Trophoblast cell (in vitro differentiated cells and primary cell): ENCODE measurements at regions not wholly inside any gene's neighbourhood (a gene's known extent, or its start where the extent isn't known, plus 50 kb on each side); places are given as distances from the start of the nearest gene placed in this dataset.
A peak's percentile ranks its signal among the peaks of the same experiment; 100 is the strongest.

Source experiments
- DNase-seq, 2 donors: peaks; one replicate each; pipeline ENCODE4 v3.0.0-alpha.2; 2016
- H2AFZ ChIP-seq: 2 replicates; pipeline ENCODE4 v1.6.1; 2013; ENCODE audit warnings: low read length, moderate library complexity, mild to moderate bottlenecking; ENCODE audit not compliant: insufficient read depth, poor library complexity
- H2AK5ac ChIP-seq: 2 replicates; pipeline ENCODE4 v1.6.1; 2013; ENCODE audit warnings: mild to moderate bottlenecking, low read length
- H2BK120ac ChIP-seq: 2 replicates; pipeline ENCODE4 v1.6.1; 2013; ENCODE audit warnings: low read length, mild to moderate bottlenecking, moderate library complexity; ENCODE audit not compliant: insufficient read depth, poor library complexity
- H2BK12ac ChIP-seq: 2 replicates; pipeline ENCODE4 v1.6.1; 2013; ENCODE audit warnings: mild to moderate bottlenecking, low read length, moderate library complexity
- H2BK5ac ChIP-seq: 2 replicates; pipeline ENCODE4 v1.6.1; 2013; ENCODE audit warnings: low read length, low read depth, moderate library complexity, mild to moderate bottlenecking; ENCODE audit not compliant: poor library complexity
- H3K14ac ChIP-seq: 2 replicates; pipeline ENCODE4 v1.6.1; 2013; ENCODE audit warnings: mild to moderate bottlenecking, low read length
- H3K18ac ChIP-seq: 2 replicates; pipeline ENCODE4 v1.6.1; 2013; ENCODE audit warnings: mild to moderate bottlenecking, low read length
- H3K23ac ChIP-seq: 2 replicates; pipeline ENCODE4 v1.6.1; 2013; ENCODE audit warnings: low read length
- H3K27ac ChIP-seq: 2 replicates; pipeline ENCODE4 v1.5.1; 2013; ENCODE audit warnings: low read depth, mild to moderate bottlenecking, inconsistent platforms, low read length, moderate library complexity
- H3K27me3 ChIP-seq: 2 replicates; pipeline ENCODE4 v1.6.1; 2013; ENCODE audit warnings: inconsistent platforms, mild to moderate bottlenecking, low read length, moderate library complexity; ENCODE audit not compliant: insufficient read depth
- H3K36me3 ChIP-seq, 2 experiments: 1 replicate in 1 of 2; 2 replicates in 1 of 2; pipeline ENCODE4 v1.6.1; 2013; ENCODE audit warnings: low read length in 2 of 2, mild to moderate bottlenecking in 2 of 2, moderate library complexity in 1 of 2; ENCODE audit not compliant: insufficient read depth in 2 of 2, control insufficient read depth in 1 of 2
- H3K4ac ChIP-seq: 2 replicates; pipeline ENCODE4 v1.6.1; 2013; ENCODE audit warnings: low read depth, mild to moderate bottlenecking, low read length, moderate library complexity
- H3K4me1 ChIP-seq, 2 experiments: 1 replicate in 1 of 2; 2 replicates in 1 of 2; pipeline ENCODE4 v1.6.1; 2013; ENCODE audit warnings: low read length in 2 of 2, mild to moderate bottlenecking in 2 of 2, moderate library complexity in 1 of 2; ENCODE audit not compliant: insufficient read depth in 2 of 2, control insufficient read depth in 1 of 2
- H3K4me2 ChIP-seq: 2 replicates; pipeline ENCODE4 v1.6.1; 2013; ENCODE audit warnings: inconsistent platforms, mild to moderate bottlenecking, low read length, moderate library complexity
- H3K4me3 ChIP-seq: 2 replicates; pipeline ENCODE4 v1.5.1; 2013; ENCODE audit warnings: mild to moderate bottlenecking, low read depth, low read length, inconsistent platforms
- H3K79me1 ChIP-seq: one replicate; pipeline ENCODE4 v1.6.1; 2013; ENCODE audit warnings: low read length
- H3K79me2 ChIP-seq: 2 replicates; pipeline ENCODE4 v1.6.1; 2013; ENCODE audit warnings: low read length, mild to moderate bottlenecking; ENCODE audit not compliant: control insufficient read depth, insufficient read depth, poor library complexity
- H3K9ac ChIP-seq: 2 replicates; pipeline ENCODE4 v1.6.1; 2013; ENCODE audit warnings: mild to moderate bottlenecking, low read length
- H3K9me3 ChIP-seq: 2 replicates; pipeline ENCODE4 v1.6.1; 2013; ENCODE audit warnings: low read depth, mild to moderate bottlenecking, control low read depth, inconsistent platforms, low read length; ENCODE audit not compliant: insufficient read depth
- H4K12ac ChIP-seq: 2 replicates; pipeline ENCODE4 v1.6.1; 2013; ENCODE audit warnings: low read depth, mild to moderate bottlenecking, low read length, moderate library complexity
- H4K8ac ChIP-seq: 2 replicates; pipeline ENCODE4 v1.6.1; 2013; ENCODE audit warnings: low read depth, mild to moderate bottlenecking, low read length, moderate library complexity
- H4K91ac ChIP-seq: one replicate; pipeline ENCODE4 v1.6.1; 2013; ENCODE audit warnings: low read depth, mild to moderate bottlenecking, low read length, moderate library complexity
- WGBS: extraction: QIAGEN DNeasy Blood & Tissue Kit; methylation state at CpG from one replicate; pipeline ENCODE4 v1.1.7; 2013; ENCODE audit warnings: missing lambda C conversion rate; ENCODE audit not compliant: insufficient read length, insufficient coverage; ENCODE audit errors: extremely low coverage; 5-methylcytosine and 5-hydroxymethylcytosine counted together

GRCh38 chr1:244953901-244954300 is 89.6 kb upstream of the HNRNPU start:
- no peak overlapping the region for H2AFZ ChIP-seq
- H3K79me1 ChIP-seq, result no peaks in the 10 kb centered on the region
- H3K27ac ChIP-seq, result no peak overlapping the region
- H3K18ac ChIP-seq, result no peak overlapping the region
- no peak overlapping the region for H4K91ac ChIP-seq
- WGBS, result no CpG with 5 or more reads among the region's 4 CpGs
- H2AK5ac ChIP-seq, result no peak overlapping the region
- H3K4me3 ChIP-seq, result no peak overlapping the region
- no peak overlapping the region for H2BK5ac ChIP-seq
- no peak overlapping the region for H4K8ac ChIP-seq
- no peak overlapping the region for H2BK12ac ChIP-seq
- H3K14ac ChIP-seq, result no peak overlapping the region
- no peaks in the 10 kb centered on the region for H3K4me1 ChIP-seq
- no peak for DNase-seq
- no peak overlapping the region for H2BK120ac ChIP-seq
- H3K9me3 ChIP-seq, result no peaks in the 10 kb centered on the region
- H3K23ac ChIP-seq, result no peak overlapping the region
- no peaks in the 10 kb centered on the region for H3K36me3 ChIP-seq
- H4K12ac ChIP-seq, result no peak overlapping the region
- no peak overlapping the region for H3K4me2 ChIP-seq
- no peaks in the 10 kb centered on the region for H3K79me2 ChIP-seq
- no peak overlapping the region for H3K4ac ChIP-seq
- H3K9ac ChIP-seq, result no peak overlapping the region
- H3K27me3 ChIP-seq, result no peaks in the 10 kb centered on the region

- Histone ChIP-seq H3K4me3 (no peak overlapping the region), H3K4me1 (no peaks in the 10 kb centered on the region), H4K8ac (no peak overlapping the region), H3K79me2 (no peaks in the 10 kb centered on the region), H3K4ac (no peak overlapping the region), H3K18ac (no peak overlapping the region), H2BK12ac (no peak overlapping the region), H2AK5ac (no peak overlapping the region), H3K4me2 (no peak overlapping the region), H4K91ac (no peak overlapping the region), H2BK120ac (no peak overlapping the region), H2AFZ (no peak overlapping the region), H3K36me3 (no peaks in the 10 kb centered on the region), H3K27me3 (no peaks in the 10 kb centered on the region), H2BK5ac (no peak overlapping the region), H3K27ac (no peak overlapping the region), H3K9me3 (no peaks in the 10 kb centered on the region), H3K14ac (no peak overlapping the region), H3K23ac (no peak overlapping the region), H3K79me1 (no peaks in the 10 kb centered on the region), H3K9ac (no peak overlapping the region), H4K12ac (no peak overlapping the region)
- WGBS, result no CpG with 5 or more reads among the region's 8 CpGs
- peak; percentile 67 to 84 for DNase-seq
Observed at GRCh38 chr1:244952940-244953339, 88.6 kb upstream of the HNRNPU start.

GRCh38 chr1:244952280-244952933 is 88.1 kb upstream of the HNRNPU start:
- Histone ChIP-seq H3K14ac (no peak overlapping the region), H3K79me1 (no peaks in the 10 kb centered on the region), H4K8ac (no peak overlapping the region), H3K36me3 (no peaks in the 10 kb centered on the region), H3K4me1 (no peaks in the 10 kb centered on the region), H2AFZ (no peak overlapping the region), H3K27me3 (no peaks in the 10 kb centered on the region), H2BK12ac (no peak overlapping the region), H3K23ac (no peak overlapping the region), H3K9me3 (no peaks in the 10 kb centered on the region), H3K4me3 (no peak overlapping the region), H2AK5ac (no peak overlapping the region), H2BK5ac (no peak overlapping the region), H3K79me2 (no peaks in the 10 kb centered on the region), H3K27ac (no peak overlapping the region), H2BK120ac (no peak overlapping the region), H4K91ac (no peak overlapping the region), H3K4ac (no peak overlapping the region), H3K9ac (no peak overlapping the region), H3K4me2 (no peak overlapping the region), H4K12ac (no peak overlapping the region), H3K18ac (no peak overlapping the region)
- DNase-seq, result no peak
- WGBS, result no CpG with 5 or more reads among the region's 5 CpGs

- Histone ChIP-seq H3K36me3 (no peaks in the 10 kb centered on the region), H2AK5ac (no peak overlapping the region), H4K8ac (no peak overlapping the region), H3K14ac (no peak overlapping the region), H2BK12ac (no peak overlapping the region), H4K91ac (no peak overlapping the region), H2BK120ac (no peak overlapping the region), H3K18ac (no peak overlapping the region), H3K27me3 (no peaks in the 10 kb centered on the region), H3K4me2 (no peak overlapping the region), H3K27ac (no peak overlapping the region), H3K9me3 (no peaks in the 10 kb centered on the region), H2AFZ (no peak overlapping the region), H3K4me3 (no peak overlapping the region), H2BK5ac (no peak overlapping the region), H3K4me1 (no peaks in the 10 kb centered on the region), H3K23ac (no peak overlapping the region), H4K12ac (no peak overlapping the region), H3K9ac (no peak overlapping the region), H3K4ac (no peak overlapping the region), H3K79me2 (no peaks in the 10 kb centered on the region), H3K79me1 (no peaks in the 10 kb centered on the region)
- WGBS, result no CpG with 5 or more reads among the region's 4 CpGs
- DNase-seq, result no peak
Observed at GRCh38 chr1:244948416-244948815, 84.1 kb upstream of the HNRNPU start.
